GM12878 (cell line): ENCODE measurements at regions not wholly inside any gene's neighbourhood (a gene's known extent, or its start where the extent isn't known, plus 50 kb on each side); places are given as distances from the start of the nearest gene placed in this dataset.

Experiments used
- ATAC-seq: fragments of 200-7000 bp; cut with Tn5 transposase; 3 replicates; pipeline ENCODE4 v1.9.1; 2020; ENCODE audit warnings: mild to moderate bottlenecking, moderate library complexity
- BruUV-seq: library from RNA; stranded (reverse); fragments of 400-500 nt; replicated peaks from 2 replicates; lab custom pipeline; 2021; lab: Mats Ljungman, UMichigan
- CTCF ChIA-PET: fragments of 300-600 bp; sonication (Branson Sonifier 250); formaldehyde crosslinking; extraction: SDS; loops from one replicate; lab custom pipeline; 2021; ENCODE audit warnings: inconsistent platforms; lab: Yijun Ruan, JAX
- POLR2A ChIA-PET: fragments of 350-600 bp; formaldehyde crosslinking; extraction: SDS; loops from one replicate; lab custom pipeline; 2021; ENCODE audit warnings: inconsistent platforms; lab: Charles Lee
- RAD21 ChIA-PET: fragments of 300-600 bp; sonication (Branson Sonifier 250); formaldehyde crosslinking; loops from one replicate; lab custom pipeline; 2023; ENCODE audit warnings: antibody characterized with exemption; ENCODE audit not compliant: unreplicated experiment; lab: Charles Lee
- SMC1A ChIA-PET: fragments of 300-600 bp; sonication (Branson Sonifier 250); formaldehyde crosslinking; loops from one replicate; lab custom pipeline; 2023; ENCODE audit not compliant: unreplicated experiment, uncharacterized antibody; lab: Charles Lee
- DNase-seq: peaks from one replicate; pipeline ENCODE4 v3.0.0-alpha.2; 2011; ENCODE audit warnings: low read depth, low spot score
- FAIRE-seq: peaks from 3 replicates; lab custom pipeline; 2011; peaks lifted over from hg19 to GRCh38; lab: Jason Lieb, UNC
- H2AFZ ChIP-seq: 2 replicates; pipeline ENCODE4 v1.6.0; 2011; ENCODE audit warnings: low read depth, low read length, control low read depth; ENCODE audit not compliant: control insufficient read depth
- H3K27ac ChIP-seq: 2 replicates; pipeline ENCODE4 v1.5.1; 2011; ENCODE audit warnings: control low read depth; ENCODE audit not compliant: control insufficient read depth, insufficient read depth
- H3K27me3 ChIP-seq, 2 experiments: replicated peaks in 1 of 2; 2 replicates each; pipeline versions ENCODE4 v1.6.0 to v1.6.1; 2011; ENCODE audit warnings: low read length in 1 of 2; ENCODE audit not compliant: control insufficient read depth in 2 of 2, insufficient read depth in 2 of 2
- H3K36me3 ChIP-seq, 2 experiments: 2 replicates each; pipeline ENCODE4 v1.5.1; 2011; ENCODE audit warnings: low read length in 1 of 2; ENCODE audit not compliant: control insufficient read depth in 2 of 2, insufficient read depth in 2 of 2
- H3K4me1 ChIP-seq: 2 replicates; pipeline ENCODE4 v1.6.1; 2011; ENCODE audit warnings: mild to moderate bottlenecking, low read length, moderate library complexity, mixed read lengths; ENCODE audit not compliant: control insufficient read depth, insufficient read depth
- H3K4me2 ChIP-seq: 2 replicates; pipeline ENCODE4 v1.6.0; 2011; ENCODE audit warnings: control low read depth; ENCODE audit not compliant: control insufficient read depth, insufficient read depth
- H3K4me3 ChIP-seq: fragments of 200-600 bp; sonication (generic); 2 replicates; pipeline ENCODE4 v1.5.1; 2016
- H3K79me2 ChIP-seq: 2 replicates; pipeline ENCODE4 v1.6.0; 2011; ENCODE audit warnings: low read length; ENCODE audit not compliant: control insufficient read depth, insufficient read depth
- H3K9ac ChIP-seq: 2 replicates; pipeline ENCODE4 v1.8.0; 2011; ENCODE audit warnings: low read length, control low read depth, mixed read lengths; ENCODE audit not compliant: control insufficient read depth, insufficient read depth
- H3K9me3 ChIP-seq: replicated peaks from 3 replicates; pipeline ENCODE4 v1.5.1; 2011; ENCODE audit warnings: mild to moderate bottlenecking, low read length; ENCODE audit not compliant: control insufficient read depth, insufficient read depth
- H4K20me1 ChIP-seq: 2 replicates; pipeline ENCODE4 v1.6.0; 2011; ENCODE audit not compliant: control insufficient read depth, insufficient read depth
- CBX3 ChIP-seq: fragments of 200-600 bp; sonication (generic); IDR thresholded peaks from 2 replicates; pipeline ENCODE4 v1.6.1; 2016; ENCODE audit warnings: low read depth, borderline replicate concordance
- CEBPB ChIP-seq, 2 experiments: fragments of 150-350 bp in 1 of 2; IDR thresholded peaks; 2 replicates each; pipeline ENCODE4 v1.6.1; 2012 to 2014; ENCODE audit warnings: low read depth in 2 of 2, low read length in 2 of 2, borderline replicate concordance in 1 of 2, inconsistent platforms in 1 of 2
- CHD1 ChIP-seq: IDR thresholded peaks from 2 replicates; pipeline ENCODE4 v1.6.1; 2012; ENCODE audit warnings: low read depth, low read length, improper control_type of control experiment
- IRF5 ChIP-seq: fragments of 450-650 bp; IDR thresholded peaks from 2 replicates; pipeline ENCODE4 v1.6.1; 2017; ENCODE audit warnings: borderline replicate concordance
- LARP7 ChIP-seq: fragments of 450-650 bp; IDR thresholded peaks from 2 replicates; pipeline ENCODE4 v1.6.1; 2017; ENCODE audit warnings: mild to moderate bottlenecking
- MXI1 ChIP-seq: fragments of 150-350 bp; IDR thresholded peaks from 2 replicates; pipeline ENCODE4 v1.6.1; 2011; ENCODE audit warnings: low read depth, mild to moderate bottlenecking, inconsistent platforms, low read length, improper control_type of control experiment
- RELA ChIP-seq: fragments of 450-650 bp; IDR thresholded peaks from 2 replicates; pipeline ENCODE4 v1.8.0; 2014; ENCODE audit warnings: borderline replicate concordance; ENCODE audit not compliant: partially characterized antibody
- REST ChIP-seq: IDR thresholded peaks from 2 replicates; pipeline ENCODE4 v1.6.1; 2012; ENCODE audit warnings: mild to moderate bottlenecking, low read depth, low read length
- SREBF1 ChIP-seq: IDR thresholded peaks from 2 replicates; pipeline ENCODE4 v1.6.1; 2012; ENCODE audit warnings: mild to moderate bottlenecking, low read length
- SUZ12 ChIP-seq: fragments of 200-600 bp; sonication (generic); IDR thresholded peaks from one replicate; pipeline ENCODE4 v1.6.1; 2018; ENCODE audit warnings: antibody characterized with exemption, mild to moderate bottlenecking; ENCODE audit not compliant: unreplicated experiment
- TARDBP ChIP-seq: IDR thresholded peaks from 2 replicates; pipeline ENCODE4 v1.6.1; 2016; ENCODE audit warnings: borderline replicate concordance
- WGBS: methylation state at CpG from one replicate; pipeline ENCODE4 v1.1.6; 2016; ENCODE audit warnings: low lambda C conversion rate; ENCODE audit not compliant: insufficient replicate concordance, insufficient coverage; ENCODE audit errors: missing lambda C conversion rate; 5-methylcytosine and 5-hydroxymethylcytosine counted together
- in situ Hi-C: fragments of 300-500 bp; cut with MboI; formaldehyde crosslinking; loops from 9 replicates; pipeline ENCODE4 v1.14.3; 2018; ENCODE audit warnings: mixed read lengths
- intact Hi-C: fragments of 100-400 bp; cut with micrococcal nuclease; formaldehyde crosslinking; loops from one replicate; pipeline ENCODE4 v1.14.2; 2022; ENCODE audit not compliant: unreplicated experiment
- TF ChIP-seq, protein P1 (sequence below): fragments of 450-650 bp; IDR thresholded peaks from 2 replicates; pipeline ENCODE4 v1.6.1; 2017; ENCODE audit warnings: antibody characterized with exemption, mild to moderate bottlenecking, moderate library complexity
- TF ChIP-seq, protein P2 (sequence below): fragments of 450-650 bp; IDR thresholded peaks from 2 replicates; pipeline ENCODE4 v1.6.1; 2017; ENCODE audit warnings: mild to moderate bottlenecking, moderate library complexity

GRCh38 chr15:87374339-87374738, 882.2 kb downstream of the NTRK3 start:
- Histone ChIP-seq H3K4me1 (no peaks in the 10 kb centered on the region), H2AFZ (no peak overlapping the region), H3K4me2 (no peak overlapping the region), H4K20me1 (no peaks in the 10 kb centered on the region), H3K9ac (no peak overlapping the region), H3K36me3 (no peaks in the 10 kb centered on the region), H3K4me3 (no peak overlapping the region), H3K27ac (no peak overlapping the region), H3K9me3 (no peaks in the 10 kb centered on the region), H3K27me3 (no peaks in the 10 kb centered on the region), H3K79me2 (no peaks in the 10 kb centered on the region)
- TF ChIP-seq CEBPB (IDR thresholded peaks at IDR 0.05; ENCODE audit: borderline replicate concordance in 1 of 2, low read depth in 2 of 2, low read length in 2 of 2) (no peak), REST (no peak), IRF5 (no peak), RELA (no peak), SREBF1 (no peak), CHD1 (no peak), SUZ12 (no peak), CBX3 (no peak), MXI1 (no peak), TARDBP (no peak), LARP7 (no peak)
- TF ChIP-seq, protein P1, sequence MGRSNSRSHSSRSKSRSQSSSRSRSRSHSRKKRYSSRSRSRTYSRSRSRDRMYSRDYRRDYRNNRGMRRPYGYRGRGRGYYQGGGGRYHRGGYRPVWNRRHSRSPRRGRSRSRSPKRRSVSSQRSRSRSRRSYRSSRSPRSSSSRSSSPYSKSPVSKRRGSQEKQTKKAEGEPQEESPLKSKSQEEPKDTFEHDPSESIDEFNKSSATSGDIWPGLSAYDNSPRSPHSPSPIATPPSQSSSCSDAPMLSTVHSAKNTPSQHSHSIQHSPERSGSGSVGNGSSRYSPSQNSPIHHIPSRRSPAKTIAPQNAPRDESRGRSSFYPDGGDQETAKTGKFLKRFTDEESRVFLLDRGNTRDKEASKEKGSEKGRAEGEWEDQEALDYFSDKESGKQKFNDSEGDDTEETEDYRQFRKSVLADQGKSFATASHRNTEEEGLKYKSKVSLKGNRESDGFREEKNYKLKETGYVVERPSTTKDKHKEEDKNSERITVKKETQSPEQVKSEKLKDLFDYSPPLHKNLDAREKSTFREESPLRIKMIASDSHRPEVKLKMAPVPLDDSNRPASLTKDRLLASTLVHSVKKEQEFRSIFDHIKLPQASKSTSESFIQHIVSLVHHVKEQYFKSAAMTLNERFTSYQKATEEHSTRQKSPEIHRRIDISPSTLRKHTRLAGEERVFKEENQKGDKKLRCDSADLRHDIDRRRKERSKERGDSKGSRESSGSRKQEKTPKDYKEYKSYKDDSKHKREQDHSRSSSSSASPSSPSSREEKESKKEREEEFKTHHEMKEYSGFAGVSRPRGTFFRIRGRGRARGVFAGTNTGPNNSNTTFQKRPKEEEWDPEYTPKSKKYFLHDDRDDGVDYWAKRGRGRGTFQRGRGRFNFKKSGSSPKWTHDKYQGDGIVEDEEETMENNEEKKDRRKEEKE: no peak
- TF ChIP-seq, protein P2, sequence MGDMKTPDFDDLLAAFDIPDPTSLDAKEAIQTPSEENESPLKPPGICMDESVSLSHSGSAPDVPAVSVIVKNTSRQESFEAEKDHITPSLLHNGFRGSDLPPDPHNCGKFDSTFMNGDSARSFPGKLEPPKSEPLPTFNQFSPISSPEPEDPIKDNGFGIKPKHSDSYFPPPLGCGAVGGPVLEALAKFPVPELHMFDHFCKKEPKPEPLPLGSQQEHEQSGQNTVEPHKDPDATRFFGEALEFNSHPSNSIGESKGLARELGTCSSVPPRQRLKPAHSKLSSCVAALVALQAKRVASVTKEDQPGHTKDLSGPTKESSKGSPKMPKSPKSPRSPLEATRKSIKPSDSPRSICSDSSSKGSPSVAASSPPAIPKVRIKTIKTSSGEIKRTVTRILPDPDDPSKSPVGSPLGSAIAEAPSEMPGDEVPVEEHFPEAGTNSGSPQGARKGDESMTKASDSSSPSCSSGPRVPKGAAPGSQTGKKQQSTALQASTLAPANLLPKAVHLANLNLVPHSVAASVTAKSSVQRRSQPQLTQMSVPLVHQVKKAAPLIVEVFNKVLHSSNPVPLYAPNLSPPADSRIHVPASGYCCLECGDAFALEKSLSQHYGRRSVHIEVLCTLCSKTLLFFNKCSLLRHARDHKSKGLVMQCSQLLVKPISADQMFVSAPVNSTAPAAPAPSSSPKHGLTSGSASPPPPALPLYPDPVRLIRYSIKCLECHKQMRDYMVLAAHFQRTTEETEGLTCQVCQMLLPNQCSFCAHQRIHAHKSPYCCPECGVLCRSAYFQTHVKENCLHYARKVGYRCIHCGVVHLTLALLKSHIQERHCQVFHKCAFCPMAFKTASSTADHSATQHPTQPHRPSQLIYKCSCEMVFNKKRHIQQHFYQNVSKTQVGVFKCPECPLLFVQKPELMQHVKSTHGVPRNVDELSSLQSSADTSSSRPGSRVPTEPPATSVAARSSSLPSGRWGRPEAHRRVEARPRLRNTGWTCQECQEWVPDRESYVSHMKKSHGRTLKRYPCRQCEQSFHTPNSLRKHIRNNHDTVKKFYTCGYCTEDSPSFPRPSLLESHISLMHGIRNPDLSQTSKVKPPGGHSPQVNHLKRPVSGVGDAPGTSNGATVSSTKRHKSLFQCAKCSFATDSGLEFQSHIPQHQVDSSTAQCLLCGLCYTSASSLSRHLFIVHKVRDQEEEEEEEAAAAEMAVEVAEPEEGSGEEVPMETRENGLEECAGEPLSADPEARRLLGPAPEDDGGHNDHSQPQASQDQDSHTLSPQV: no peak
- ChIA-PET CTCF (no interaction called here), SMC1A (no interaction called here), POLR2A (no interaction called here), RAD21 (no interaction called here)
- intact Hi-C loops (loop anchor here (10.0 kb wide), 1 partner anchor 60 kb away; no protein-coding TSS in a partner anchor), in situ Hi-C loops (no loop called here)
- FAIRE-seq (no peak), DNase-seq (no peak), ATAC-seq (no peak)
- BruUV-seq: no TSS peak
- 0% methylated on average over 3 of the region's 3 CpGs for WGBS
